ENCODE measurements at regions not wholly inside any gene's neighbourhood (a gene's known extent, or its start where the extent isn't known, plus 50 kb on each side); places are given as distances from the start of the nearest gene placed in this dataset.
A peak's percentile ranks its signal among the peaks of the same experiment; 100 is the strongest.
"Not testable (repeated sequence)": the region's sequence is repeated elsewhere in the genome, so short reads cannot be mapped to it uniquely, and the experiment has no call there.

DNA sequence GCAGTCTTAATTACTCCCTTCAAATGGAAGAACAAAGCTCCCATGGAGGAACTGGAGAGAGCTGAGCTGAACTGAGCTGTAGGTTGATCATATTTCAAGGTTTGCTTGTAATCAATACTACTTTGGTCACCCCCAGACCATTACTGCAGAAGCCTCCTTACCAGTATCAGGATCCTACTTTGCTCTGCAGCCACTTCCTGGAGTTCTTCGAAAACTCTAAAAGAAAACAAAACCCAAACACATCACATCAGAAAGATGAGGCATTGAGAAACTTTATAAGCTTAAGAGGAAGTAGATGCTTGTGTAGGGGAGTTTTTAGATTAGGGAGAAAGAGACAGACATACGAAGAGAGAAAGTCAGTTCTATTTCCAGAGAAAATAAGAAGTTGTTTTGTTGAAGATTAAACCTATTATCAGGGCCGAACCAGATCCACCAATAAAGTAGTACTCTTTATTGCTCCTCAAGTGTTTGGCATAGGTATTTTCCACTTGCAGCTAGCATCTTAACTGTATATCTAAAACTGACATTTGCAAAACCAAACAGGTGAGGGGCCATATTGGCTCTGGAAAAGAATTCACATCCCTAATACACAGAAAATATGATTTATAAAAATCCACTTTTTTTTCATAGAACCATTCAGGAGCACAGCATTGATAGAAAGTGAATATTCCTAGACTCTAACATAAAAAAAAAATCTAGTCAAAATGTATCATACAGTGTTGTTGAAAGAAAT lies 166.9 kb upstream of the KLF7 start:
- no peak for DNase-seq

DNA sequence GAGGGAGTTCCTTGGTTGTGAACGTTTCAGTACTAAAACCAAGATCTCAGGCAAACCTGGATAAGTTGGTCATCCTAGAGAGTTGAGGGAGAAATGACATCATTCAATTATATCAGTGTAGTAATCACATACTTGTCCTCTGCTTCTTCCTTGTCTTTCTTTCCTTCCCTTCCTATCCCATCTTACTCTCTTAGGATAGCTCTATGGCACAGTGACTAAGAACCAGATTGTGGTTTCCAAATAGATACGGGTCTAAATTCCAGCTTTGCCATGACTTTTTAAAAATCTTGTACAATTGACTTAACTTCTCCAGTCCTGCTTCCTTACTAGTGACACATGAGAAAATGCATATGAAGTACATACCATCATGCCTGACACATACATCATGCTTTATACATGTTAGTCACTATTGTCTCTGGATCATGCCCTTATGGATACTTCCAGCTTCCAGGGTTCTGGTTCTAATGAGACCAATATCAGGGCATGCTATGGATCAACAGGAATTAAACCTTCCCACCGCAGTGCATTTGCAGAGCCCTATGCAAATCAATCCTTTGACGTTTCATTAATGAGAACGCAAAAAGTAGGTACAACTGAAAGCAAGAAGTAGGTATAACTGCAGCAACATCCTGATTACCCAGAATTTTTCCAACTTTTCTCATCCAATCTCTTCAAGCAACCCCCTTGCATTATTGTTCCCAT lies 168.0 kb upstream of the KLF7 start:
- no peak for DNase-seq

DNA sequence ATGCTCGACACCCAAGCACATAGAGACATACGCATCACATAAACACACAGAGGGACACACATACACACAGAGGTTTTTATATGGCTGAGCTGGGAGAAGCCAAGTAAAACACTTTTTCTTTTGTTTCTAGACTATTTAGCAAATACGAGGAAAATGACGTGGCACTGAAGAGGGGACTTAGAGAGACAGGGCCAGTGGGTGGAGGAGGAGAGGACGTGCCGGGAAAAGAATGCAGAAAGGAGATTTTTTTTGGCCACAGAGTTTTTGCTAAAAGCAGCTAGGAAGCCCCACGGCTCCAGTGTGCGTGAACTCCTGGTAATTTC lies 168.5 kb upstream of the KLF7 start:
- no peak for DNase-seq

DNA sequence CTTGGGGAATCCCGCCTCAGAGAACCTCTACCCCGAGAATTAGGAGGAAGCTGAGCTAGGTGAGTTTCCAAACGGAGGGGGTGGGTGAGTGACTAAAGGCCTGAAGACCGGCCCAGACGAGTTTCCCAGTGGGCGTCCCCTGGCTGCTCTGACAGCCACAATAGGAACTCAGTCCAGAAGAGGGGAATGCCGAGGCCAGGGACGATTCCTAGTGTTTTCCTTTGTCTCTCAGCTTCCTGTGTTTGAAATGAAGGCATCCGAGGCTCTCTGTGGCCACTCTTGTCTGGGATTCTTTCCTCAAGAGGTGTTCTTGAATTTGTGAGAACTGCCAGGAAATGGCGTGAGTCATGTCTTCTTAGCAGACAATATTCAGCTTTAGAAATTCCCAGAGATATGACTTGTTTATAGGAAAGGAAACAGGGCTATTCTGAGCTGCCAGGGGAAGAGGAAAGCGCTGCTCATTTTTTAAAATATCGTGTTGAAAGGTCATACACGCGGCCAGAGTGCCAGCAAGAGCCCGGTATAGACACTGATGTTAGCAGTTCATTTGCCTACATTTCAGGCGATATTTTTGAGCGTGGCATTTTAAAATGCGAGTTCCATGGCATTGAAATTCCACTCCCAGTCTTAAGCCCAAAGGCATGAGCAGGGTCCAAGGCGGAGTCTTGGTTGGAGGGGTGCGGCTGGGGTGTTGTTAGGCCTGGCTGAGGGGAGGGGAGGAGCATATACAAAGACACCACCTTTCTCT lies 169.1 kb upstream of the KLF7 start:
- no peak for DNase-seq

DNA sequence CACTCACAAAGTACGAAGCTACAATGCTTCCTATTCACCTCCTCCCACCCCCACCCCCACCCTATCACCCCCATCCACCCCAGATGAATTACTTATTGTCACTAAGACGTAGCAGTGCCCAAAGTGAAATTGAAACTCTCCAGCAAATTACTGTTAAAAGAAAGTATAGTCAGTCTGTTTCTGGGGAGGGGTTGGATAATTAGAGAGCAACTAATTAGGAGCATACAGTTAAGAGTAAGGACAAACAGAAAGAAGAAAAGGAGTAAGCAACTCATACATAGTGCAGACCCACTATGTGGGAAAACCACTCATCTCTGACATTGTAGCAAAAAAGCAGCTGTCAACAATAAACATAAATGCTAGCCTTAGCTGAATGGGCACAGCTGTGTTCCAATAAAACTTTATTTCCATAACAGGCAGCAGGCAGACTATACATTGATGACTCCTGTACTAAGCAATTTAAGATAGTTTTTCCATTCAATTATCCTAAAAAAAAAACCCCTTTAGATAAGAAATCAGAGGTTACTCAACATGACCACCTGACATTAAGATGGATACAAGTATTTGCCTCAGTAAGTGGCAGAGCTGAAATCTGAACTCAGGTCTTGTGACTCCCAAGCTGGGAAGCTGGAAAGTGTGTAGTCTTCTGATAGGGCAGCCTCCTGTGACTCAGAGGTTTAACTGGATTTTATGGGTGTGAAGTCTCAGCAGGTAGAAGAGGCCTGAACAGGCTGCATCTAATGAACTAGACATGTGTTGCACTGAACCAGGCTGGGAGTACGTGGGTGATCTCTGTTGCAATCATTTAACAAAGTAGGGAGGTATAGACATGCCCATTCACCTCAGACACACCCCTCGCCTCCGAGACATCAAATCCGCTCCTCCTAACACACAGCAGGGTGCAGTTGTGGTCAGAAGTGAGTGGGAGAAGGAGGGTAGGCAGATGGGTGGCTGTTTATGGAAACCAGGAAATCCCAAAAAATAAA lies 171.8 kb upstream of the KLF7 start:
- no peak for DNase-seq

DNA sequence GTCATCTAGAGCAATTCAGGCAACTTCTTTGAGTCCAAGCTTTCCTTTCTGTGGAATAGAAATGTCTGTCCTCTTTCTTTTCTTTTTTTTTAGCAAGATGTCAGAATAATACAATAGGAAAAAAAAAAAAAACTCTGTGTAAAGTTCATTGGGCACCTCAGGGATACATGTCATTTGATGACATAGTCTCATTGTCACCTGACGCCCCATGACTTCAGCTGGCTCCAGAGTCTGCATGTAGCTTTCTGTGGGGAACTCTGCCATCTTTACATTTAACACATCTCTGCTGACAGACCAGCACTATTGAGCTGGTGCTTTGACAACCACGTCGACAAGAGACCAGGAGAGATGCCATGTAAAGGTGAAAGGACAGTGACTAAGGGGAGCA lies 172.5 kb upstream of the KLF7 start:
- no peak for DNase-seq

DNA sequence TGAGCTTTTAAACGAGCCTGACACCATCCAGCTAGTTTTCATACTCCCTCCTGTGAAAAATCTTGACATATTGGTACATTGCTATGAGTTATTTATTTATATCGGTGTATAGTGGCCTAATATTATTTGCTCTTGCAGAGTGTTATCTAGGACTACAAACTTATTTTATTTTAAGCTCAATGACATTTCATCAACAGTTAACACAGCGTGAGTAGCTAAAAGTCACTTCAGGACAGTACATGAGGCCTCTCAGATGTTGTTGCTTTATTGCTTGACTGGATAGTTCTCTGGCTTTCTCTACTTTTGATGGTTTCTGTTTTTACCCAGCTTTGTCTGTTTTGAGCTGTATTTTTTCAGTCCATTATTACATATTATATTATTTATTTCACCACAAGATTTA lies 172.9 kb upstream of the KLF7 start:
- DNase-seq: no peak

DNA sequence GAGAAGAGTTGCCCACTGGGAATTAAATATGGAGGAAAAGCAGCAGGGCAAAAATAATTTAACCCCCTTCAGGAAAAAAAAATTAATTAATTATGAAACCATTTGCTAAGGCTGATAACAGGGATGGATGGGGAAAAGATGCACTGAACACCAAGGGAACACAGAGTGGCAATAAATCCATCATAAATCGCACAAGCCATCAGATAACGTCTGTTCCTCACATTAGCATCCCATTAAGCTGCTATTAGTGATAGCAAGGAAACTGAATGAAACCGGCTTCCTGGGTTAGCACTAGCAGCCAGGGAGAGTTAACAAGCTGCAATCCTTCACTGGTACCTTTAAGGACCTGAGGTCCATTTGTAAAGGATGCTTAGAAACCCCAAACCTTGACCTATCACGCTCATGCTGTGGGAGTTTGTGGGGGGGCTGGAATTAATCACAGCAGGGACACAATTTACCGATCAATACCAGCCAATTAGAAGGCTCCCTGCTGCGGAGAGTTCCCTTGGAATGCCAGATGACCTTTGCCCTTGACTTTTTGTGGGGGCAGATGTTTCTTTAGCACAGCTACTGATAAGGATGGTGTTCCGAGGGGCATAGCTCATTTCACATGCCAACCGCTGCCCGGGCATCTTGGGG lies 175.5 kb upstream of the KLF7 start:
- no peak for DNase-seq

DNA sequence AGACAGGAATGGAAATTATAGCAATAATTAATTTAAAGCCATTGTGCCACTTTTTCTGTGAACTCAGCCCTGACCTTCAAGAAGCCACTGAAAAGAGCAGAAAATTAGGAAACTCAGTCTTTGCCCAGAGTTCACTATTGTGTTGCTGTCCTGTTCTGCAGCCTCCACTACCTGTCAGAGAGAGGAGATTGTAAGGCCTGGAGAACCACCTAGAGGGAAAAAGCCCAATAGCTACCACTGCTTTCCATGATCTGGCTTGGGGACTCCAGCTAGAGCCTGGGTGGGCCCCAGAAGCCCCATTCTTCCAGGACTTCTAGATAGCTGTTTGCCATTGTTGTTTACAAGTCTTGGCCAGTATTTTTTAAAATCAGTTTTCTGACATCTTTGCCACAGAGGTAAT lies 176.1 kb upstream of the KLF7 start:
- no peak for DNase-seq

DNA sequence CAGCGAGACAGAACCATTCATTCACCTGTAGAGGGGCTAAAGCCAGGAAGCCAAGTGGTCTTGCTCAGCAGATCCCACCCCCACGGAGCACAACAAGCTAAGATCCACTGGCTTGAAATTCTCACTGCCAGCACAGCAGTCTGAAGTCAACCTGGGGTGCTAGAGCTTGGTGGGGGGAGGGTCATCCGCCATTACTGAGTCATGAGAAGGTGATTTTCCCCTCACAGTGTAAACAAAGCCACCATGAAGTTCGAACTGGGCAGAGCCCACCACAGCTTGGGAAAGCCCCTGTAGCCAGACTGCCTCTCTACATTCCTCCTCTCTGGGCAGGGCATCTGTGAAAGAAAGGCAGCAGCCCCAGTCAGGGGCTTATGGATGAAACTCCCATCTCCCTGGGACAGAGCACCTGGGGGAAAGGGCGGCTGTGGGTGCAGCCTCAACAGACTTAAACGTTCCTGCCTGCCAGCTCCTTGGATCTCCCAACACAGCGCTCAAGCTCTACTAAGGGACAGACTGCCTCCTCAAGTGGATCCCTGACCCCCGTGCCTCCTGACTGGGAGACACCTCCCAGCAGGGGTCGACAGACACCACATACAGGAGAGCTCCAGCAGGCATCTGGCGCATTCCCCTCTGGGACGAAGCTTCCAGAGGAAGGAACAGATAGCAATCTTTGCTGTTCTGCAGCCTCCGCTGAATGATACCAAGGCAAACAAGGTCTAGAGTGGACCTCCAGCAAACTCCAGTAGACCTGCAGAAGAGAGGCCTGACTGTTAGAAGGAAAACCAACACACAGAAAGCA lies 179.0 kb upstream of the KLF7 start:
- not testable (repeated sequence) for DNase-seq

DNA sequence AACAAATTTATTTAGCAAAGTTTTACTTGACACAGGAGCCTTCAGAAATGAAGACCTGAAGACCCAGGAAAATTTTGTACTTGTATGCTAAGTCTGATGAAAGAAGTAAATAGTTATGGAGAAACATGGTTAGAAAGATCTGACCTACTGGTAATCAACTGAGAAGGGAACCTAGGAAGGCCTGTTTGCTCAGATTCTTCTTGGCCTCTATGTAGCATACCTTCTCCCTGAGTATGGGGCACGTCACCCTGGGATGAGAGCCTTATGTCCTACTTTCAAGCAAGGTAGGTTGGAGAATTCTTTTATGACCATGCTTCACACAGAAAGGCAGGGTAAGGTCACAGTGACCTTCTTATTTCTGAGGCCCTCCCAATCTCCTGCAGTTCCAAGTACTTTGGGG lies 178.6 kb upstream of the CREB1 start:
- no peak for DNase-seq

DNA sequence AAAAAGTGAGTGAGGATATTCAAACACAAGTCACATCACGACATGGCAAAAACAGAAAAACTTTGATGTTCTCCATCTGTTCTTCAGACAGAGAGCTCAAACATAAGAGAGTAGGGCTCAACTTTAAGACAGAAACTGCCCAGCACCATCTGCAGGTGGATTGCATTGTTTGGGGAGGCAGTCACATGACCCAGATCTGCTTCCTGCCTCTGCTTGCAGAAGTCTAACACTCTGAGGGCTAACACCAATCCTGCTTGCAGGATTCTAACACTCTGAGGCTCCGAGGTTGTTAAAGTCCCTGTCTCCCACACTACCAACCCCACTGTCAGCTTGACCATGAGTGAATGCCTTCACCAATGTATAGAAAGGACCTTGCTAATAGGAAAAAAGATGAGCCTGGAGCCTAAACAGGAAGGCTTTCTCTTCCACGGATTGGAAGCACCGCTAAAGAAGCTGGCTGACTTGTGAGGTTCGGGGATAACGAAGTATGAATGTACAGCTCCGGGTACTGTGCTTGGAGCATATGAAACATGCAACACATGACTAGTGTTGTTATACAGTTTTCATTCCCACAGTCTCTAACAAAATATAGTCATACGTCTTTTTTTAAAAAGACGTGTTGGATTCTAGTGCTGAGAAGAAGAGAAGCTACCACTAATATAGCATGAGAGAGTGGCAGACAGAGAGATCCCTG lies 176.6 kb upstream of the CREB1 start:
- DNase-seq: peak in 1 of 2 donors; percentile 33

DNA sequence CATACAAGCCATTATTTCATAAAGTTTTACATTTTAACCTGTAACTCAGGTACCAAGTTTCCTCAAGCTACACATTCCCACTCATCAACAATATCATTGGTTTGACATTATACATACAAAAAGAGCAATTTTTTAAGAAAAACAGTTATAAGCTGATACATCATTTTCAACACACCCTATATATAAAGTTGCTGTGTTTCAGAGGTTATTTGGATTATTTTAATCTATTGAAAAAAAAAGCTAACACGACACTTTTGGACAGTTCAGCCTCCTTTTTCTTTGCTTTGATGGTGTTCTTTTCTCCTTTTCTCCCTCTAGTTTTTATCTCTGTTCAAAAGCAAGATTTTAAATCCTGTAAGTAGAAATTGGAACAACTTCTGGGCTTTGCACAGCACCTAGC lies 175.9 kb upstream of the CREB1 start:
- no peak for DNase-seq

DNA sequence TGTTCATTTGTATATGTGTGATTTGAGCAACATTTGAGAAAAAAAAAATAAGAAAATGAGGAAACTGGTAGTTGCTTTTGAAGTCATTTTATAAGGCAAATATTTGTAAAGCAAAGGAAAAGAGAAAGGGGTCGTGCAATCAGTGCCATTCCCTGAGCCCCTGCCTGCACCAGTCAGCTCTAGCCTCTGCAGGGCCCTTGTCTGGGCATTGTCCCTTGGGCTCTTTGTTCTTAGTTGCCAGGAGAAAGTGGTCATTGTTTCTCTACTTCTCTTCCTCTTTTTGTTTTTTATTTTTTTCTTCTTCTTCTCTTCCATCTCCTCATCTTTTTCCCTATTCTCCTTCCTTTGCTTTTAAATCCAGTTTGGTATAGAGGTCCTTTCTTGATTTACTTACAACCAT lies 175.3 kb upstream of the CREB1 start:
- DNase-seq: no peak

DNA sequence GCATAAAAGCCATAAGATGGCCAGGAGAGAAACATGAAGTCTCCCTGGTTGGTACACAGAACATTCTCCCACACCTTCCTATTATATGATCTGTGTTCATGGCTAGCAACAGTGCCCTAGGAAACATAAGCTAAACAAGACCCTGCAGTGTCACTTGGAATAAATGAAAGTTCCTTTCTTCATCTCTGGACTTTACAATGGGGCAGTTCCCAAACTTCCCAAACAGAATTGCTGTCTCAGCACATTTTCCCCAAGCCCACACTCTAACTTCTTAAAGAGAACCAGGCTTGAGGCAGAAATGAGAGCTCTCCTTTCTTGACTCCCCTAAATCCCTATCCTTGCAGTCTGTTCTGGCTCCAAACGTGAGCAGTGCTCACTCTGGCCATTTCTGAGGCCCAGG lies 173.2 kb upstream of the CREB1 start:
- DNase-seq: no peak

DNA sequence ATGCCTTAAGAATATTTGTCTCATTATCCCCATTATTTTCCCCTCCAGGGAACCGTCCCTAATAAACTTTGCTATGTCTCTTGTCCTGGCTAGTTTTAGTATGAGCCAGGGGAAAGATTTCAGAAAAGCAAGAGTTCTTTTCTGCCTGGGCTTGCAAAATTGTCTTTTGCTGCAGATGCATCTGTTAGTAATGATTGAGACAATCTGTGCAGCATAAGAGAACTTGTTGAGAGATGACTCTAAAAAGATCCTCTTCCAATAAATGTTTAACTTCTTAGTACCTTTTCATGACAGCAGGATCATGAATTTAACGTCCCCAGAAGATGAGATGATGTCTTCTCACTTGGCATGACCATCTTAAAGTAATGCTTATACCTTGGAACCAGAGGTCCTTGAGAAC lies 172.5 kb upstream of the CREB1 start:
- DNase-seq: no peak

DNA sequence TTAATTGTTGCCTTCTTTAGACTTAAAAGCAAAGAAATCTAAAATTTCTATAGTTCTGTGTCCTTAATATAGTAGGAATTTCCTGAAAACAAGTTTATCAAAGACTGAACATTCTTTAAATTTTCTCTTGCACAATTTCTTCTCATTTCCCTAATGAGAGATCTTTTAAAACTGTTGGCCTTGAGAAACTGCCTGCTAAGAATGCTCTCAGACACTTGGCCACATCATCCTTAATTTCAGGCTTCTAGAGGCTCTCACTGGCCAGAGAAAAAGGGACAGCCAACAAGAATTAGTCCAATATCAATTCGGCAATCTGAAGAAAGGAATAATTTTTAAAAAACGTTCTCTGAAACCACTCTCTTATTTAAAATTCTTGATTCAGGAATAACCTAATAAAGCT lies 167.0 kb upstream of the CREB1 start:
- DNase-seq: no peak

DNA sequence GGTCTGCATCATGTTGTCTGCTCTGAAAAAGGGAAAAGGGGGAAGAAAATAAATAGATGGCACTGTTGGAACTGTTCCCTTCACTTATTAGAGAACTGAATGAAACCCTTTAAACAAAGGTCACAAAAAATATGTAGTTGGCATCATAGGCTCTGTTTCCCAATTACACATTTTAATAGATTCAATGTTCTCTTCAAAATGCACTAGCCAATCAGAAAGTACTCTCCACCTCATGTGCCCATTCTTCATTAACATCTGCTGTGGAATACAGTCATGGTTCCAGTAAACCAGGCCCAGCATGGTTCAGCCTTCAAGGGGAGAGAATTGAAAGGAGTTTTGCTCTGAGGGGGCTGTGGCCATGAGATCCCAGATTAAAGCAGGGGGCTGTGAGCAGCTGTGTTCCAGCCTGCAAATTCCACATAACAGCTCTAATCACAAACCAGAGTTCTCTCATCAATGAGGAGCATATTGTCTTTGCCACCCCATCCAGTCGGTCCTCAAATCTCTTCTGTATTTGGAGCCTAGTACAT lies 165.9 kb upstream of the CREB1 start:
- no peak for DNase-seq

DNA sequence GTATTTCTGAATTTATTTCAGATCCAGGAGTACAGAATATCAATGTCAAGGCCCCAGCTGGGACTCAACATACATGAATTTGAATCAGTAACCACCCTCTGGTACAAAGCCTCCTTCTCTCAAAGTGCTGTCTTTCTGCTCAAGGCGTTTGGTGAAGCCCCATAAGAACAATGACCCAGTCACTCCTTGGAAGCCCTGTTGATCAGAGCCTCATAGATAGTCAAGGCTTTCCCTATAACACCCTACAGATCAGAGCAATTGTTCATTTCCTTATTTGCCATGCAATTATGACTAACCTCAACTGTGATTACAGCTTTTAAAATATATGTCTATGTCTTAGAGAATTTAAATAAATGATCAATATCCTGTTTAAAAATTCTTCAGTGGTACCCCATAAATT lies 159.1 kb upstream of the CREB1 start:
- DNase-seq: no peak

DNA sequence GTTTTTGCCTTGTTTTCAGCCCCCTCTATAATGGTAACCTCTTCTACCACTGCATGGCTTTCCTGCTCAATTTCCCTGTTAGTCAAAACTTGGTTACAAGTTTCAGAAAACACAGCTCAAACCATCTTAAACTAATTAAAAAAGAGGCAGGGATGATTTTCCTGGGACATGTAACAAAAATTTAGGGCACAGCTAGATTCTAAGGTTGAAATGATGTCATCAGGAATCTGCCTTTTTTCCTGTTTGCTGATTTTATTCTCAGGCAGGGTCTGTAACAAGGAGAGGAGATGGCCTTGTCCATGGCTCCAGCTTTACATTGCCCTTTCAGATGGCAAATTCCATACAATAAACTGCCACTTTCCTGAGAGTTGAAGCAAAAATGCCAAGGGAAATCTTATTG lies 157.9 kb upstream of the CREB1 start:
- no peak for DNase-seq

DNA sequence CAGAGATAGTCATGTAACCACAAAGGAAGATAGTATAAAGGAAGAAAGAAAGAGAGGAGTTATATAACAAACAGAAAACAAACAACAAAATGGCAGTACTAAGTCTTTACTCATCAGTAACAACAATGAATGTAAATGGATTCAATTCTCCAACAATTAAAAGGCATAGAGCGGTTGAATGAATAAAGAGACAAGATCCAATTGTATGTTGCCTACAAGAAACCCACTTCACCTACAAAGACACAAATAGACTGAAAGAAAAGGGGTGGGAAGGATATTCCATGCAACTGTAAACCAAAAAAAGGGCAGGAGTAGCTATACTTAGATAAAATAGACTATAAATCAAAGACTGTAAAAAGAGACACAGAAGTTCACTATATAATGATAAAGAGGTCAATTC lies 157.3 kb upstream of the CREB1 start:
- DNase-seq: no peak
